GM13977 (cell line): ENCODE measurements at regions not wholly inside any gene's neighbourhood (a gene's known extent, or its start where the extent isn't known, plus 50 kb on each side); places are given as distances from the start of the nearest gene placed in this dataset.

Experiments used
- DNase-seq: peaks from one replicate; pipeline ENCODE4 v3.0.0; 2012; ENCODE audit warnings: low spot score
- in situ Hi-C: fragments of 300-500 bp; cut with MboI; formaldehyde crosslinking; loops from one replicate; pipeline ENCODE4 v1.12.0; 2022; ENCODE audit warnings: low sequenced_read_pairs, low pct_unique_long_range_greater_than_20kb, mixed read lengths, inconsistent platforms; ENCODE audit not compliant: unreplicated experiment
- TF ChIP-seq, protein P1 (sequence below): IDR thresholded peaks from 2 replicates; pipeline ENCODE4 v1.5.1; 2012; ENCODE audit warnings: mild to moderate bottlenecking, control low read depth; ENCODE audit not compliant: insufficient read depth; ENCODE audit errors: extremely low read depth, missing control alignments

DNA sequence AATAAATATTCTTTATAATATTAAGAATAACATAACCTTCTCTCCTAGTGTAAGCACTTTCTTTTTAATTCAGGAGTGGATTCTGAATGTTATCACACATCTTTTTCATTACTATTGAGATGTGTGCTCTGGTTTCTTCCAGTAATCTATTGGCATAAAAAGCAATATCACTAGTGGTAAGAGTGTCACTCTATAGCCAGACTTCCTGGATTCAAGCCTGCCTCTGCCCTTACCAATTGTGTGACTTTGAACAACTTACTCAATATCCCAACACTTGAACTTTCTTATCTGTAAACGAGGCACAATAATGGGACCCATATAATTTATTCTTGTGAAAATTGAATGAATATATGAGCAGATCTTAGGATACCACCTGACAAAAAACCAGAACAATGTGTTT, 71.0 kb downstream of the SEM1 start:
- in situ Hi-C loops: no loop called here
- TF ChIP-seq, protein P1, sequence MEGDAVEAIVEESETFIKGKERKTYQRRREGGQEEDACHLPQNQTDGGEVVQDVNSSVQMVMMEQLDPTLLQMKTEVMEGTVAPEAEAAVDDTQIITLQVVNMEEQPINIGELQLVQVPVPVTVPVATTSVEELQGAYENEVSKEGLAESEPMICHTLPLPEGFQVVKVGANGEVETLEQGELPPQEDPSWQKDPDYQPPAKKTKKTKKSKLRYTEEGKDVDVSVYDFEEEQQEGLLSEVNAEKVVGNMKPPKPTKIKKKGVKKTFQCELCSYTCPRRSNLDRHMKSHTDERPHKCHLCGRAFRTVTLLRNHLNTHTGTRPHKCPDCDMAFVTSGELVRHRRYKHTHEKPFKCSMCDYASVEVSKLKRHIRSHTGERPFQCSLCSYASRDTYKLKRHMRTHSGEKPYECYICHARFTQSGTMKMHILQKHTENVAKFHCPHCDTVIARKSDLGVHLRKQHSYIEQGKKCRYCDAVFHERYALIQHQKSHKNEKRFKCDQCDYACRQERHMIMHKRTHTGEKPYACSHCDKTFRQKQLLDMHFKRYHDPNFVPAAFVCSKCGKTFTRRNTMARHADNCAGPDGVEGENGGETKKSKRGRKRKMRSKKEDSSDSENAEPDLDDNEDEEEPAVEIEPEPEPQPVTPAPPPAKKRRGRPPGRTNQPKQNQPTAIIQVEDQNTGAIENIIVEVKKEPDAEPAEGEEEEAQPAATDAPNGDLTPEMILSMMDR: no peak
- no peak for DNase-seq

DNA sequence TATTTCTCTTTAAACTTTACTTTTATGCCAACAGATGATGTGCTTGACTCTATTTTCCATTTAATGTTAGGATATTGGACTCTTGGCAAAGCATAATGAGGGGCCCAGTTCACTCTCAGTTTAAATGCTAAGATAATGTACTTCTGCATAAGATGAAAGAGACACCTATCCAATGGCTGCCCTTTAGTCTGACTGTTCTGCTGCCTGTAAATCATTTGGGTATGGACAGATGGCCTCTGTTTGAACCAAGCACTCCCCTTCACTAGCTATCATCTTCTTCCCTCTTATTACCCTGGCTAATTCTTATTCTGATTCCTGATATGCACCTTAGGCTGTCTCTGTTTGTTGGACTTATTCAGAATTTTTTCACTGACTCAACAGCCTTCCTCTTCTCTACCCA, 72.1 kb downstream of the SEM1 start:
- TF ChIP-seq, protein P1: no peak
- DNase-seq: no peak
- in situ Hi-C loops: no loop called here

DNA sequence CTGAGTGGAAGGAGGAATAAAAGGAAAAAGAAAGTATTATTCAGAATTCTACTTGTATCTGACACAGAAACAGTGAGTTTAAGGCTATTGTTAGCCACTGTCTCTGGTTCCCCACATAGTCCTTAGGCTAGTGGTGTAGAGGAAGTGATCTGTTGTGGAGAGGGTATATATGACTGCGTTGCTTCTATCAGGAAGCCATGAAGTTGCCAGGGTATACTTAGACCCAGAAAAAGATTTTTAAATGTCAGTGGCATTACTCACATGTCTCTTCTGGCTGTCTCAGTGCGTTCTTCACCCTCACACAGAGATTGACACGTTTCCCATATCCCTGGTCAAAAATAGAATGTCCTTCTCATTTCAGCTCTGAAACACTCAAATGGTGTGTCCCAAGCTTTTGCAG, 72.7 kb downstream of the SEM1 start:
- TF ChIP-seq, protein P1: no peak
- no peak for DNase-seq
- in situ Hi-C loops: no loop called here

DNA sequence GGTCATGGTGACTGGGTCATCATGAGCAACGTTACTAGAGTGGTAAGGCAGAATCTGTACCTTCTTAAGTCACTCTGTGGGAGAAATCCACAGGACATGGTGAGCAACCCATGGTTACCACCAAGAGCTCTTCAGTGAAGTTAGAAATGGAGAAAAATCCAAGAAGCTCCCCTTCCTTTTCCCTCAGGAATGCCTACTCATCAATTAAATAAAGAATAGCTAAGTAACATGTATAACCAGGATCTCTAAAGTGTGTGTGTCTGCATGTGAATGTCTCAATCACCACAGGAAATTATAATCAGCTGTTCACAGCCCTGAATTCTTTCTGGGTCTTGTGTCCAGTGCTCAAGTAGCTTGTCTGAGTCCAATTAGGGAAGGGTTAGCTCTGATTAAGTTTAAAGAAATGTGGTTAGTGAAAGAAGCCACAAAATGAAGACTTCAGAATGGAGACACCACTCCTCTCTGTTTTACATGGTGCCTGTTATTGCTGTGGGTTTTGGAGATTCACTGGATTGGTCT, 73.2 kb downstream of the SEM1 start:
- TF ChIP-seq, protein P1: no peak
- no peak for DNase-seq
- in situ Hi-C loops: no loop called here

DNA sequence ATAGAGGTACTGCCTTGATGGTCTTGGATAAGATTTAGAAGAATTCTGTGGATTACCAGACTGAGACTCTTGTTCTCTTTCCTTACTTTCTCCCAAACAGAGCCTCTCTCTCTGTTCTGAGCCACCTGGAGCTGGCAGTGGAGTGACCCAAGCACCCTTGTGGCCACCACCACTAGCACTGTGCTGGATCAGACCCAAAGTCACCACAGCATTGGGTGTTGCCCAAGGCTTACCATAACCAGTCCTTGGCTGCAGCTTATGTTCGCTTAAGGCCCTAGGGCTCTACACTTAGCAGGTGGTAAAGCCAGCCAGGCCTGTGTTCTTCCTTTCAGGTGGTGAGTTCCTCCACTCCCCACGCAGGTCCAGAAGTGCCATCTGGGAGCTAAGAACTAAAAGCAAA, 79.8 kb downstream of the SEM1 start:
- TF ChIP-seq, protein P1: no peak
- DNase-seq: no peak
- in situ Hi-C loops: no loop called here

DNA sequence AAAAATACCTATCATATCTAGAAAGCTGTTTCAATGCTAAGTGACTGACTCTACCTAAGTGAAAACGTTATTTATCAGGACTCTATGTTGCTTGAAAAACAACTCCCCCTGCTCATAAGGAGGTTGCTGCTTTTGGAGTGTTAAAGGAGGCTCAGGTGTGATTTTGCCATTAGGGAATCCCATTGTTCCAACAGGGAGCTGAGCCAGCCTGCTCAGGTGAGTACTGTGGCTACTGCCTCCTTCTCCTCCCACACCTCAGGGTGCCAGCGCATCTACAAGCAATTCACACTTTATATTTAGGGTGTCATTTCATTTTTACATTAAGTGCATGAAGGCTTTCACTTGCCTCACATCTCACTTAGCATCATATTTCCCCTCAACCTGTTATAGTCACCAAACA, 84.7 kb downstream of the SEM1 start:
- DNase-seq: no peak
- in situ Hi-C loops: no loop called here
- TF ChIP-seq, protein P1: no peak

DNA sequence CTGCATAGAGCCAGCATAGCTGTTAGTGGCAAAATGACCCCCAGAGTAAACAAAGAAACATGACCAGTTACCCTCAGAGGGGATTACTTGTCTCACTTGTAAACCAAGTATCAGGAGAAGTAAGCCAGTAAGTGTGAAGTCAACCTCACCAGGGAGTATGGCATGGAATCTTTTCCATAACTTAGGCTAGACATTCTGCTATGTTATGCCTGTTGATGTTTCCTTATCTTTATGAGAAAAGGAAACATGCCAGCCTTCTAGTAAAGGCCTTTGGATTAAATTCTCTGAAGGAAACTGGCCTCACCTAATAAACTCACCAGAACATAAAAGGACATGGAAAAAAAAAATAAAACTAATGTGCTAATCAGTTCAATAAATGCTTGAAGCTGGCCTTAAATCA, 87.7 kb downstream of the SEM1 start:
- TF ChIP-seq, protein P1: no peak
- no peak for DNase-seq
- in situ Hi-C loops: no loop called here
